CD4-positive, alpha-beta memory T cell (primary cell): ENCODE measurements at regions not wholly inside any gene's neighbourhood (a gene's known extent, or its start where the extent isn't known, plus 50 kb on each side); places are given as distances from the start of the nearest gene placed in this dataset.

ENCODE experiments used
- CTCF ChIA-PET: fragments of 350-600 bp; sonication (Branson Sonifier 250); formaldehyde crosslinking; loops from one replicate; lab custom pipeline; 2021; ENCODE audit warnings: inconsistent platforms; ENCODE audit not compliant: partially characterized antibody; lab: Charles Lee
- POLR2A ChIA-PET: fragments of 350-600 bp; sonication (Branson Sonifier 250); formaldehyde crosslinking; loops from one replicate; lab custom pipeline; 2021; ENCODE audit not compliant: partially characterized antibody; lab: Charles Lee
- DNase-seq, 5 donors: peaks; one replicate each; pipeline versions ENCODE4 v3.0.0 to v3.0.0-alpha.2; 2020 to 2022; ENCODE audit warnings: mixed read lengths in 1 of 5
- H3K27ac ChIP-seq: one replicate; pipeline ENCODE4 v1.7.0; 2013; ENCODE audit warnings: low read depth, low read length
- H3K27me3 ChIP-seq: 2 replicates; pipeline ENCODE4 v1.7.0; 2013; ENCODE audit warnings: mild to moderate bottlenecking, low read length, moderate library complexity; ENCODE audit not compliant: insufficient read depth
- H3K36me3 ChIP-seq: 2 replicates; pipeline ENCODE4 v1.7.0; 2013; ENCODE audit warnings: mild to moderate bottlenecking, low read length, moderate library complexity; ENCODE audit not compliant: insufficient read depth
- H3K4me1 ChIP-seq: 2 replicates; pipeline ENCODE4 v1.7.0; 2013; ENCODE audit warnings: mild to moderate bottlenecking, low read length, moderate library complexity; ENCODE audit not compliant: insufficient read depth
- H3K4me3 ChIP-seq, 2 donors: one replicate each; pipeline ENCODE4 v1.7.0; 2013; ENCODE audit warnings: low read length in 2 of 2, mild to moderate bottlenecking in 1 of 2
- H3K9me3 ChIP-seq, 2 donors: one replicate each; pipeline ENCODE4 v1.7.0; 2013; ENCODE audit warnings: low read length in 2 of 2, control low read depth in 1 of 2; ENCODE audit not compliant: control insufficient read depth in 1 of 2
- H3K27ac Mint-ChIP-seq, 7 donors: one replicate each; pipeline ENCODE4 v1.8.0; 2020 to 2021; ENCODE audit warnings: mixed read lengths in 7 of 7, mild to moderate bottlenecking in 6 of 7, inconsistent platforms in 3 of 7, moderate library complexity in 3 of 7
- H3K27me3 Mint-ChIP-seq, 2 donors: one replicate each; pipeline ENCODE4 v1.8.0; 2020 to 2021; ENCODE audit warnings: mixed read lengths in 2 of 2
- H3K36me3 Mint-ChIP-seq, 2 donors: one replicate each; pipeline ENCODE4 v1.8.0; 2020 to 2021; ENCODE audit warnings: mixed read lengths in 2 of 2, inconsistent platforms in 1 of 2, mild to moderate bottlenecking in 1 of 2
- H3K4me1 Mint-ChIP-seq, 4 donors: one replicate each; pipeline ENCODE4 v1.8.0; 2020 to 2021; ENCODE audit warnings: mixed read lengths in 4 of 4, mild to moderate bottlenecking in 1 of 4
- H3K4me3 Mint-ChIP-seq, 8 donors: one replicate each; pipeline ENCODE4 v1.8.0; 2020 to 2021; ENCODE audit warnings: mixed read lengths in 8 of 8, mild to moderate bottlenecking in 7 of 8, moderate library complexity in 6 of 8, inconsistent platforms in 3 of 8
- H3K9me3 Mint-ChIP-seq, 8 donors: one replicate each; pipeline ENCODE4 v1.8.0; 2020 to 2021; ENCODE audit warnings: mixed read lengths in 8 of 8, mild to moderate bottlenecking in 5 of 8, inconsistent platforms in 3 of 8, moderate library complexity in 1 of 8
- intact Hi-C: fragments of 100-400 bp; cut with micrococcal nuclease; formaldehyde crosslinking; loops from one replicate; pipeline ENCODE4 v1.15.1; 2023

DNA sequence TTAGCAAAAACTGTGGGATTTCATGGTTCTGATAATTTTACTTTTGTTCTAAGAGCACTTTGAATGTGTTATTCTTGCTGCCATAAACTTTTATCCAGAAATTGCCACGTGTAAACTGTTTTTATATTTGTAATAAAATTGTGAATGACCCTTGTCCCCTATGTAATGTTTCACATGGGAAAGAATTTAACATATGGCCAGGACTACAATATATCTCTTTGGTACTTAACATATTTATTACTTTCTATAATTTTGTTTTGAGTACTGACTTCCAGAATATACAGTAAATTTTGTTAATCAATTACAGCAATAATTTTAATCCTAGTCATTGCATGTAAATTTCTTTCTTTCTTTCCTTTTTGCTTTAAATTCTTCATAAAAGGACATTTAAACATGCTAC, 735.0 kb upstream of the PHF14 start:
- ChIA-PET CTCF (no interaction called here), POLR2A (no interaction called here)
- no peaks in the 10 kb centered on the region for H3K4me1 ChIP-seq
- no peaks in the 10 kb centered on the region for H3K36me3 ChIP-seq
- no peaks in the 10 kb centered on the region for H3K27me3 ChIP-seq
- Mint-ChIP-seq H3K27me3 (no peaks in the 10 kb centered on the region), H3K4me3 (no peak overlapping the region), H3K27ac (no peak overlapping the region), H3K36me3 (no peaks in the 10 kb centered on the region), H3K4me1 (no peaks in the 10 kb centered on the region), H3K9me3 (peaks cover 0 to 12% (median 4%) of the 10 kb centered on the region in 8 donors)
- H3K4me3 ChIP-seq, result no peak overlapping the region
- no peak overlapping the region for H3K27ac ChIP-seq
- DNase-seq, result no peak
- intact Hi-C loops, result no loop called here
- peaks cover 0 to 3% of the 10 kb centered on the region in 2 donors for H3K9me3 ChIP-seq

DNA sequence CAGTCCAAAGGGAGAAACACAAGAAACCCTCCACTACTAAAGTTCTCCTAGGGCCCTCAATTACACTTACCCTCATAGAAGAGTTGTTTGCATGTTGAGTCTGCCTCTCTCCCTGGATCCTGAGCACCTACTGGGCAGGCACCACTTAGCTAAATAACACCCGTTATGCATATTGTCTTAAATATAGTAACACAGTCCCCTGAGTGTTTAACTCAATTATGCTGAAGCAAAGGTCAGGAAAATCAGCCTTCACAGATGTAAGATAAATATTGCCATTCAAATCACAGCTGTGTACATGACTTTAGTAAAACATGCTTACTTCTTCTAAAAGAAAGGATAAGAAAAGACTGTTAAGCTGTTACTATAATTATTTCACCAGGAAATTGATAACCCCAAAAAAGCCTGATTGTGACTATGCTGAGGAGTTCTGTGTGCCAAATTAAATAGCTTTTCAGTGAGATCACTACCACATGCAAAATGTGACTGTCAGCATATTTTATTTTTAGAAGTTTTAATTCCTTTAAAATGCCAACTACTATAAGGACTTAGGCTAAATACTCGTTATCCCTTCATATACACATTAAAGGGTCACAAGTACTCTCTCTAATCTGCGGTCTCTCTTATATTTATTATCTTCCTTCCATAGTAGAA, 733.9 kb upstream of the PHF14 start:
- no peak overlapping the region for H3K27ac Mint-ChIP-seq
- no peaks in the 10 kb centered on the region for H3K36me3 Mint-ChIP-seq
- no peaks in the 10 kb centered on the region for H3K27me3 ChIP-seq
- intact Hi-C loops, result no loop called here
- H3K27me3 Mint-ChIP-seq, result no peaks in the 10 kb centered on the region
- no peak overlapping the region for H3K4me3 Mint-ChIP-seq
- H3K4me1 ChIP-seq, result no peaks in the 10 kb centered on the region
- H3K9me3 Mint-ChIP-seq, result peaks cover 0 to 12% (median 4%) of the 10 kb centered on the region in 8 donors
- no peak overlapping the region for H3K4me3 ChIP-seq
- peaks cover 0 to 3% of the 10 kb centered on the region in 2 donors for H3K9me3 ChIP-seq
- POLR2A ChIA-PET, result no interaction called here
- no peaks in the 10 kb centered on the region for H3K4me1 Mint-ChIP-seq
- CTCF ChIA-PET, result no interaction called here
- H3K27ac ChIP-seq, result no peak overlapping the region
- no peaks in the 10 kb centered on the region for H3K36me3 ChIP-seq
- no peak for DNase-seq

- ChIA-PET POLR2A (no interaction called here), CTCF (no interaction called here)
- H3K27ac Mint-ChIP-seq, result no peak overlapping the region
- Histone ChIP-seq H3K36me3 (no peaks in the 10 kb centered on the region), H3K9me3 (no peaks in the 10 kb centered on the region), H3K4me3 (no peak overlapping the region), H3K27me3 (no peaks in the 10 kb centered on the region), H3K4me1 (no peaks in the 10 kb centered on the region), H3K27ac (no peak overlapping the region)
- no peaks in the 10 kb centered on the region for H3K36me3 Mint-ChIP-seq
- intact Hi-C loops, result no loop called here
- no peaks in the 10 kb centered on the region for H3K27me3 Mint-ChIP-seq
- DNase-seq, result no peak
- H3K4me3 Mint-ChIP-seq, result no peak overlapping the region
- no peaks in the 10 kb centered on the region for H3K4me1 Mint-ChIP-seq
- H3K9me3 Mint-ChIP-seq, result peaks cover 0 to 29% (median 10%) of the 10 kb centered on the region in 8 donors
Measured at GRCh38 chr7:10245406-10245805, 728.3 kb upstream of the PHF14 start.

- CTCF ChIA-PET, result no interaction called here
- no peak overlapping the region for H3K27ac Mint-ChIP-seq
Measured at GRCh38 chr7:10257438-10257837, 716.2 kb upstream of the PHF14 start.

DNA sequence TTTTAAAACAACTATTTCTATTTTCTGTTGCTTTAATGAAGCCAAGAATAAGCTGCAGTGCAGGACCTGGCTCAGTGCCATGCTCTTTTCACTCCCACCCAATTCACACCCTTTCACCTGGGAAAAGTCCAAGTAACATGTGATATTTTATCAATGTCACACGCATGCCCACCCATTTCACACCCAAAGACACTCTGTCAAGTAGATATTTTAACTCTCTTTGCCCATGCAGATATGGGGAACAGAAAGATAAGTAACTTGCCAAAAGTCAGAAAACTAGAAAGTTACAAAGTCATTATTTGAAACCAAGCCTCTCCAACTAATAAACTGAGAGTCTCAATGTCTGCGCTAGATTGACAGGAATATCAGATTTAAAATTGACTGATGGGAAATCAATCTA, 706.7 kb upstream of the PHF14 start:
- Mint-ChIP-seq H3K36me3 (no peaks in the 10 kb centered on the region), H3K9me3 (peaks cover 0 to 17% (median 4%) of the 10 kb centered on the region in 8 donors), H3K27me3 (no peaks in the 10 kb centered on the region), H3K27ac (no peak overlapping the region), H3K4me3 (no peak overlapping the region), H3K4me1 (no peaks in the 10 kb centered on the region)
- H3K36me3 ChIP-seq, result no peaks in the 10 kb centered on the region
- intact Hi-C loops, result no loop called here
- no peaks in the 10 kb centered on the region for H3K9me3 ChIP-seq
- H3K27me3 ChIP-seq, result no peaks in the 10 kb centered on the region
- DNase-seq, result no peak
- no peak overlapping the region for H3K4me3 ChIP-seq
- no peak overlapping the region for H3K27ac ChIP-seq
- CTCF ChIA-PET, result no interaction called here
- H3K4me1 ChIP-seq, result no peaks in the 10 kb centered on the region
- POLR2A ChIA-PET, result no interaction called here

More at GRCh38 chr7:10257438-10257837, 716.2 kb upstream of the PHF14 start:
- Histone ChIP-seq H3K27ac (no peak overlapping the region), H3K36me3 (no peaks in the 10 kb centered on the region), H3K4me3 (no peak overlapping the region), H3K4me1 (no peaks in the 10 kb centered on the region), H3K27me3 (no peaks in the 10 kb centered on the region), H3K9me3 (no peaks in the 10 kb centered on the region)
- Mint-ChIP-seq H3K36me3 (no peaks in the 10 kb centered on the region), H3K4me1 (no peaks in the 10 kb centered on the region), H3K4me3 (no peak overlapping the region), H3K27me3 (no peaks in the 10 kb centered on the region), H3K9me3 (peaks cover 0 to 9% (median 3%) of the 10 kb centered on the region in 8 donors)
- POLR2A ChIA-PET, result no interaction called here
- DNase-seq, result no peak
- intact Hi-C loops, result no loop called here

DNA sequence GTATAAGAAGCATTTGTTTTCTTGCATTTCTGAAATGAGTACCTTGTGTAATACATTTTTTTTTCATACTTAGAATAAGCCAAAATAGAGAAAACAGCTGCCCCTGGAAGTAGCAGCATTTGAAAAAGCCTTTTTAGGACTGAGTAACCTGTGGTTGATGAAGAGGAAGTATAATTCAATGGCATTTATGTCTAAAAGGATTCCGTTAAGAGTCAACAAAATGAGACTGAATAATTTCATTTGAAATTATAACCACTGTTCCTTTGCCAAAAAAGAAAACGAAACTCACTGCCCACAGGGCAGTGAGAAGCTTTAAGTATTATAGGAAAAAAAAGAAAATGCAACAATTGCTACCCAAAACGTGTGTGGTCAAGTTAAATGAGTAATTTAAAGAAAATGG, 705.6 kb upstream of the PHF14 start:
- H3K36me3 Mint-ChIP-seq, result no peaks in the 10 kb centered on the region
- H3K4me1 Mint-ChIP-seq, result no peaks in the 10 kb centered on the region
- no peaks in the 10 kb centered on the region for H3K27me3 ChIP-seq
- ChIA-PET CTCF (no interaction called here), POLR2A (no interaction called here)
- intact Hi-C loops, result no loop called here
- no peaks in the 10 kb centered on the region for H3K36me3 ChIP-seq
- H3K4me3 Mint-ChIP-seq, result no peak overlapping the region
- H3K27ac Mint-ChIP-seq, result no peak overlapping the region
- H3K4me3 ChIP-seq, result no peak overlapping the region
- no peaks in the 10 kb centered on the region for H3K9me3 ChIP-seq
- no peak for DNase-seq
- peaks cover 0 to 16% (median 4%) of the 10 kb centered on the region in 8 donors for H3K9me3 Mint-ChIP-seq
- H3K4me1 ChIP-seq, result no peaks in the 10 kb centered on the region
- no peaks in the 10 kb centered on the region for H3K27me3 Mint-ChIP-seq
- no peak overlapping the region for H3K27ac ChIP-seq

DNA sequence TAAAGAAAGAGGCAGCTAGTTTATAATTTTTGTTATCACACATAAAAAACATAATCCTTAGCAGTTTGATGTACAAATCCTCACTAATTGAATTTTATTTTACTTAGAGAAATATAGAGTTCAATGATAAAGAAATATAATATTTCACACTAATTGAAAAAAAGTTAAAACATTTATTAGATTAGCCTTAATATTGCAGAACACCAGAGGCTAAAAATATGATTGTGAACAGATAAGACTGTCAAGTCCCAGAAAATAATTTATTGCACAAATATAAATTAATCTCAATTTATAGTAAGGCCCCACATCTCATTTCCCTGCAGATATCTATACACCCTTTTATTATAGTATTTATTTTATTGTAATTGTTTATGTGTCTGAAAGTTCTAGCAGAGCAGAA, 690.8 kb upstream of the PHF14 start:
- Mint-ChIP-seq H3K36me3 (no peaks in the 10 kb centered on the region), H3K9me3 (peaks cover 0 to 4% (median 2%) of the 10 kb centered on the region in 8 donors), H3K4me3 (no peak overlapping the region), H3K27ac (no peak overlapping the region), H3K4me1 (no peaks in the 10 kb centered on the region), H3K27me3 (no peaks in the 10 kb centered on the region)
- no peak overlapping the region for H3K27ac ChIP-seq
- H3K36me3 ChIP-seq, result no peaks in the 10 kb centered on the region
- no peaks in the 10 kb centered on the region for H3K4me1 ChIP-seq
- POLR2A ChIA-PET, result no interaction called here
- CTCF ChIA-PET, result no interaction called here
- no peaks in the 10 kb centered on the region for H3K27me3 ChIP-seq
- H3K9me3 ChIP-seq, result no peaks in the 10 kb centered on the region
- intact Hi-C loops, result no loop called here
- no peak for DNase-seq
- no peak overlapping the region for H3K4me3 ChIP-seq
